ENCODE measurements at regions not wholly inside any gene's neighbourhood (a gene's known extent, or its start where the extent isn't known, plus 50 kb on each side); places are given as distances from the start of the nearest gene placed in this dataset.

DNA sequence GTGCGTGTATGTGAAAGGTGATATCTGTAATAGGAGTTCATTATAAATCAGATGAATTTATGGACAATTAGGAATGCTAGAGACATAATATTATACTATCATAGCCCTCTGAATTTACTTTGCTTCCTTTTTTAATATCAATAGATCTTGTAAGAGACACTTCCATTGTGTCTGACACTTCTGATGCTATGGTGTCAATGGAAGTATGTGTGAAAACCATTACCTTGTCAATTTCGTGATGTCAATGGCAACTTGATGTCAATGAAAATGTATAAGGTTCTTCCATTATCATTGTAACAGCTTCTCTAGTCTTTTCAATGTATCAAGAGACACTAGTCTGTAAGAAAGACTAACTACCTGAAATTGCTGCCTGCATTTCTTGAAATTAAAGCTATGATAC lies 296.8 kb upstream of the DPYD start:
- ChIA-PET CTCF (interaction anchor here (0.6 kb wide), 1 partner anchor 1317 kb away, joined by 4 read pairs; no protein-coding TSS in a partner anchor), POLR2A (no interaction called here)
- no peak for DNase-seq (ENCODE audit: extremely low spot score)
- TF ChIP-seq BHLHE40 (IDR thresholded peaks at IDR 0.05; ENCODE audit: borderline replicate concordance) (no peak), NFRKB (IDR thresholded peaks at IDR 0.05) (no peak)

GRCh38 chr1:98216304-98216703 lies 295.5 kb upstream of the DPYD start:
- TF ChIP-seq ZNF384 (IDR thresholded peaks at IDR 0.05): no peak
- TF ChIP-seq FOXK2 (IDR thresholded peaks at IDR 0.05): no peak
- TF ChIP-seq TARDBP (IDR thresholded peaks at IDR 0.05): no peak
- TF ChIP-seq SP1 (IDR thresholded peaks at IDR 0.05): no peak
- no peak for TF ChIP-seq NFRKB (IDR thresholded peaks at IDR 0.05)
- no peak for TF ChIP-seq SUZ12 (IDR thresholded peaks at IDR 0.05)
- TF ChIP-seq L3MBTL2 (conservative IDR thresholded peaks at IDR 0.05): no peak
- TF ChIP-seq CTBP1 (IDR thresholded peaks at IDR 0.05; ENCODE audit: borderline replicate concordance): no peak
- no peak for TF ChIP-seq ARNT (IDR thresholded peaks at IDR 0.05)
- no peak for TF ChIP-seq HDGF (IDR thresholded peaks at IDR 0.05; ENCODE audit: borderline replicate concordance)
- no peak for TF ChIP-seq BHLHE40 (IDR thresholded peaks at IDR 0.05; ENCODE audit: borderline replicate concordance)
- TF ChIP-seq ELF4 (IDR thresholded peaks at IDR 0.05): no peak
- TF ChIP-seq FOXM1 (IDR thresholded peaks at IDR 0.05; ENCODE audit: borderline replicate concordance): no peak
- no peak for TF ChIP-seq FOXA1 (IDR thresholded peaks at IDR 0.05)
- TF ChIP-seq, protein P1, sequence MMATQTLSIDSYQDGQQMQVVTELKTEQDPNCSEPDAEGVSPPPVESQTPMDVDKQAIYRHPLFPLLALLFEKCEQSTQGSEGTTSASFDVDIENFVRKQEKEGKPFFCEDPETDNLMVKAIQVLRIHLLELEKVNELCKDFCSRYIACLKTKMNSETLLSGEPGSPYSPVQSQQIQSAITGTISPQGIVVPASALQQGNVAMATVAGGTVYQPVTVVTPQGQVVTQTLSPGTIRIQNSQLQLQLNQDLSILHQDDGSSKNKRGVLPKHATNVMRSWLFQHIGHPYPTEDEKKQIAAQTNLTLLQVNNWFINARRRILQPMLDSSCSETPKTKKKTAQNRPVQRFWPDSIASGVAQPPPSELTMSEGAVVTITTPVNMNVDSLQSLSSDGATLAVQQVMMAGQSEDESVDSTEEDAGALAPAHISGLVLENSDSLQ (IDR thresholded peaks at IDR 0.05): no peak
- no peak for TF ChIP-seq LEF1 (IDR thresholded peaks at IDR 0.05; ENCODE audit: borderline replicate concordance)
- DNase-seq (ENCODE audit: extremely low spot score): no peak
- POLR2A ChIA-PET: no interaction called here
- CTCF ChIA-PET: no interaction called here

DNA sequence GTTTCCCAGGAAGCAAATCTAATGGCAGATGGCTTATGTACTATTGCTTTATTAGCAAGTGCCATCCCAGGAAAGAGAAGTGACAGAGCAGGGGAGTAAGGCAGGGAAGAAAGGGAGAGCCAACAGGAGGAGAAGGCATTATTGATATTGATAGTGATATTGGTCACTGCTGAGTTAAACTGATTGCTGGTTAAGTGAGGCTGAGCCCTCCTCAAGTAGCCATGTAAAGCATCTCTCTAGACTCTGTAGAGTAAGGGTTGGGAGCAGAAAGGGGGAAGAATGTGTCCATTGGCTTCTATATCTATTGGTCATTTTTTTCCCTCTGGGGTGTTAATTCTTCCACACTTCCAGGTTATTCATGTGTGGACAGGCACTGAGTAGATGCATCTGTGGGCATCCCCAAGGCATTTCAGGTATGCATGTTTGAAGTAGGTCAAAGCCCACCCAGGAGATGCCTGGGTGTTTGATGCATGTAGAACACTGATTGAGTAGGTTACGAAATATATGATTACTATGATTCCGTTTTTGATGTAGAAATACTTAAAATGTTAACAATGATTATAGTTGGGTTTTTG lies 290.5 kb upstream of the DPYD start:
- TF ChIP-seq FOXA1 (IDR thresholded peaks at IDR 0.05): no peak
- TF ChIP-seq FOXK2 (IDR thresholded peaks at IDR 0.05): no peak
- no peak for TF ChIP-seq LEF1 (IDR thresholded peaks at IDR 0.05; ENCODE audit: borderline replicate concordance)
- TF ChIP-seq ELF4 (IDR thresholded peaks at IDR 0.05): no peak
- TF ChIP-seq NFRKB (IDR thresholded peaks at IDR 0.05): no peak
- TF ChIP-seq BHLHE40 (IDR thresholded peaks at IDR 0.05; ENCODE audit: borderline replicate concordance): no peak
- no peak for TF ChIP-seq ZNF384 (IDR thresholded peaks at IDR 0.05)
- TF ChIP-seq HDGF (IDR thresholded peaks at IDR 0.05; ENCODE audit: borderline replicate concordance): no peak
- no peak for TF ChIP-seq CTBP1 (IDR thresholded peaks at IDR 0.05; ENCODE audit: borderline replicate concordance)
- ChIA-PET CTCF (no interaction called here), POLR2A (no interaction called here)
- no peak for DNase-seq (ENCODE audit: extremely low spot score)

GRCh38 chr1:98210563-98210962 lies 289.7 kb upstream of the DPYD start:
- DNase-seq (ENCODE audit: extremely low spot score): no peak
- POLR2A ChIA-PET: no interaction called here
- CTCF ChIA-PET: no interaction called here
- TF ChIP-seq FOXM1 (IDR thresholded peaks at IDR 0.05; ENCODE audit: borderline replicate concordance): no peak
- no peak for TF ChIP-seq NFRKB (IDR thresholded peaks at IDR 0.05)
- no peak for TF ChIP-seq L3MBTL2 (conservative IDR thresholded peaks at IDR 0.05)
- TF ChIP-seq BHLHE40 (IDR thresholded peaks at IDR 0.05; ENCODE audit: borderline replicate concordance): no peak
- TF ChIP-seq FOXA1 (IDR thresholded peaks at IDR 0.05): no peak
- no peak for TF ChIP-seq LEF1 (IDR thresholded peaks at IDR 0.05; ENCODE audit: borderline replicate concordance)
- TF ChIP-seq ARNT (IDR thresholded peaks at IDR 0.05): no peak
- TF ChIP-seq SUZ12 (IDR thresholded peaks at IDR 0.05): no peak
- no peak for TF ChIP-seq CTBP1 (IDR thresholded peaks at IDR 0.05; ENCODE audit: borderline replicate concordance)

DNA sequence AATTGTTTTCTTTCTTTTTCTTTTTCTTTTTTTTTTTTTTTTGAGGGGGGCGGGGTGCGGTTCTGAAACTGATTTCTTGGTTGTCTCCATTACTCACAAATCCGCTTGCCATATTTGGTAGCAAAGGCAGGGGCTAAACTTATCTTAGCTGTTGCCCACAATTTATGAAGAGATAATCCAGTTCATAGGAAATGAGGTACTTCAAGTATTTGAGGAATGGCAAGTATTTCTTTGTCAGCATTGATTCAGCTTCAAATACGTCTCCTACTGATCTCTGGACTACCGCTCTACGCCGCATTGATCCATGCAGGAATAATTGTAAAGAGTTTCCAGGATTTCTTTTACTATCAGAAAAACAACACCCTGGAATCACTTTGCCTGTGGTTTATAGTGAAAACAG lies 289.2 kb upstream of the DPYD start:
- DNase-seq (ENCODE audit: extremely low spot score): no peak
- ChIA-PET CTCF (no interaction called here), POLR2A (no interaction called here)
- TF ChIP-seq HDGF (IDR thresholded peaks at IDR 0.05; ENCODE audit: borderline replicate concordance) (no peak), FOXA1 (IDR thresholded peaks at IDR 0.05) (no peak), BHLHE40 (IDR thresholded peaks at IDR 0.05; ENCODE audit: borderline replicate concordance) (no peak), SUZ12 (IDR thresholded peaks at IDR 0.05) (no peak), TARDBP (IDR thresholded peaks at IDR 0.05) (no peak), SP1 (IDR thresholded peaks at IDR 0.05) (no peak), CTBP1 (IDR thresholded peaks at IDR 0.05; ENCODE audit: borderline replicate concordance) (no peak), L3MBTL2 (conservative IDR thresholded peaks at IDR 0.05) (no peak), ZNF384 (IDR thresholded peaks at IDR 0.05) (no peak), FOXM1 (IDR thresholded peaks at IDR 0.05; ENCODE audit: borderline replicate concordance) (no peak), FOXK2 (IDR thresholded peaks at IDR 0.05) (no peak), LEF1 (IDR thresholded peaks at IDR 0.05; ENCODE audit: borderline replicate concordance) (no peak), ARNT (IDR thresholded peaks at IDR 0.05) (no peak), NFRKB (IDR thresholded peaks at IDR 0.05) (no peak)
- TF ChIP-seq, protein P1 (IDR thresholded peaks at IDR 0.05): no peak

DNA sequence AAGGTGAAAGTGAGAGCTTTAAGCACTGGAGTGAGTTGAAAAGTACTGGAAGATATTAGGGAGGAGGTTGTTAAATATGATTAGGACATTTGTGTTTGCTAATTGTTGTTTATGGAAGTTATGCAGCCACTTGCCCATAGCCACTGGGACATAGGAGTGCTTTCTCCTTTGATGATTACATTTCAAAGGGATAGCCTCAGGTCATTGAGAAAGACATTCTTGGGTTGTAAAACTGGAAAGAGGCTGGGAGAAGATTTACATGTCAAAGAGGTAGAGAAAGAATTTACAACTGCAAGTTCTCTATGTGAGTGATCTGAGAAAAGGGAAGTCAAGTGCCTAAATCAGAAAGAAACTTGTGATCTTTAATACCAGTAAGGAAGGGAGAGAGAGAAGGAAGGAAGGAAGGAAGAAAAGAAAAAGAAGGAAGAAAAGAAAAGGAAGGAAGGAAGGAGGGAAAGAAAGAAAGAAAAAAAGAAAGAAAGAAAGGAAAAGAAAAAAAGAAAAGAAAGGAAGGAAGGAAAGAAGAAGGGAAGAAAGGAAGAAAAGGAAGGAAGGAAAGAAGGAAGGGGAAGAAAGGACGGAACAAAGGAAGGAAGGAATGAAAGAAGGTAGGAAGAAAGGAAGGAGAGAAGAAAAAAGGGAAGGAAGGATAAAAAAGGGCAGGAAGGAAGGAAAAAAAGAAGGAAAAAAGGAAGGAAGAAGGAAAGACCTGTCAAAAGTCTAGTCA lies 284.6 kb upstream of the DPYD start:
- POLR2A ChIA-PET: no interaction called here
- no peak for DNase-seq (ENCODE audit: extremely low spot score)
- CTCF ChIA-PET: no interaction called here
- TF ChIP-seq FOXM1 (IDR thresholded peaks at IDR 0.05; ENCODE audit: borderline replicate concordance): no peak
- no peak for TF ChIP-seq CTBP1 (IDR thresholded peaks at IDR 0.05; ENCODE audit: borderline replicate concordance)
- no peak for TF ChIP-seq FOXK2 (IDR thresholded peaks at IDR 0.05)

- ChIA-PET CTCF (no interaction called here), POLR2A (no interaction called here)
- TF ChIP-seq FOXA1 (IDR thresholded peaks at IDR 0.05) (no peak), ARNT (IDR thresholded peaks at IDR 0.05) (no peak), L3MBTL2 (conservative IDR thresholded peaks at IDR 0.05) (no peak), CTBP1 (IDR thresholded peaks at IDR 0.05; ENCODE audit: borderline replicate concordance) (no peak), LEF1 (IDR thresholded peaks at IDR 0.05; ENCODE audit: borderline replicate concordance) (no peak), HDGF (IDR thresholded peaks at IDR 0.05; ENCODE audit: borderline replicate concordance) (no peak), SUZ12 (IDR thresholded peaks at IDR 0.05) (no peak), FOXM1 (IDR thresholded peaks at IDR 0.05; ENCODE audit: borderline replicate concordance) (no peak), BHLHE40 (IDR thresholded peaks at IDR 0.05; ENCODE audit: borderline replicate concordance) (no peak), ZNF384 (IDR thresholded peaks at IDR 0.05) (no peak), TARDBP (IDR thresholded peaks at IDR 0.05) (no peak), SP1 (IDR thresholded peaks at IDR 0.05) (no peak), NFRKB (IDR thresholded peaks at IDR 0.05) (no peak), FOXK2 (IDR thresholded peaks at IDR 0.05) (no peak), ELF4 (IDR thresholded peaks at IDR 0.05) (no peak)
- TF ChIP-seq, protein P1 (IDR thresholded peaks at IDR 0.05): no peak
- DNase-seq (ENCODE audit: extremely low spot score): no peak
Measured at GRCh38 chr1:98203466-98203865, 282.6 kb upstream of the DPYD start.
